MM.1S (cell line): ENCODE measurements at regions not wholly inside any gene's neighbourhood (a gene's known extent, or its start where the extent isn't known, plus 50 kb on each side); places are given as distances from the start of the nearest gene placed in this dataset.

Experiments used
- DNase-seq: peaks from one replicate; pipeline ENCODE4 v3.0.0-alpha.2; 2015
- H2AFZ ChIP-seq: fragments of 300-600 bp; sonication (generic); 2 replicates; pipeline ENCODE4 v1.6.0; 2016; ENCODE audit warnings: antibody characterized with exemption, low read length
- H3F3A ChIP-seq: fragments of 300-600 bp; sonication (generic); 2 replicates; pipeline ENCODE4 v1.6.1; 2016; ENCODE audit warnings: mild to moderate bottlenecking, antibody characterized with exemption, low read length, moderate library complexity, mixed read lengths; ENCODE audit not compliant: insufficient read depth
- H3K27ac ChIP-seq: fragments of 300-600 bp; sonication (generic); 2 replicates; pipeline ENCODE4 v1.5.1; 2016; ENCODE audit warnings: mild to moderate bottlenecking, low read length
- H3K27me3 ChIP-seq: fragments of 300-600 bp; sonication (generic); replicated peaks from 2 replicates; pipeline ENCODE4 v1.6.0; 2016; ENCODE audit warnings: low read length; ENCODE audit not compliant: insufficient read depth
- H3K36me3 ChIP-seq: fragments of 300-600 bp; sonication (generic); replicated peaks from 2 replicates; pipeline ENCODE4 v1.6.1; 2016; ENCODE audit warnings: mild to moderate bottlenecking, low read length, mixed read lengths; ENCODE audit not compliant: insufficient read depth
- H3K4me1 ChIP-seq: fragments of 300-600 bp; sonication (generic); 2 replicates; pipeline ENCODE4 v1.6.1; 2016; ENCODE audit warnings: low read length, mixed read lengths
- H3K4me2 ChIP-seq: fragments of 300-600 bp; sonication (generic); 2 replicates; pipeline ENCODE4 v1.6.0; 2016; ENCODE audit warnings: low read depth, low read length
- H3K4me3 ChIP-seq: fragments of 300-600 bp; sonication (generic); 2 replicates; pipeline ENCODE4 v1.5.1; 2016; ENCODE audit warnings: low read length, mixed read lengths
- H3K79me2 ChIP-seq: fragments of 300-600 bp; sonication (generic); 2 replicates; pipeline ENCODE4 v1.6.1; 2016; ENCODE audit warnings: mixed run types, low read length, mixed read lengths
- H3K9ac ChIP-seq: fragments of 300-600 bp; sonication (generic); 2 replicates; pipeline ENCODE4 v1.6.1; 2016; ENCODE audit warnings: low read length, mixed read lengths
- H3K9me2 ChIP-seq: fragments of 300-600 bp; sonication (generic); replicated peaks from 2 replicates; pipeline ENCODE4 v1.6.1; 2016; ENCODE audit warnings: mild to moderate bottlenecking, low read length, mixed read lengths; ENCODE audit not compliant: insufficient read depth
- H3K9me3 ChIP-seq: fragments of 300-600 bp; sonication (generic); replicated peaks from 2 replicates; pipeline ENCODE4 v1.6.1; 2016; ENCODE audit warnings: mild to moderate bottlenecking, low read length, mixed read lengths; ENCODE audit not compliant: insufficient read depth
- H4K20me1 ChIP-seq: fragments of 300-600 bp; sonication (generic); 2 replicates; pipeline ENCODE4 v1.6.1; 2016; ENCODE audit warnings: mild to moderate bottlenecking, low read length, moderate library complexity, mixed read lengths; ENCODE audit not compliant: insufficient read depth
- CTCF ChIP-seq: fragments of 300-600 bp; sonication (generic); IDR thresholded peaks from 2 replicates; pipeline ENCODE4 v1.5.1; 2016; ENCODE audit warnings: antibody characterized with exemption, low read length, mixed read lengths
- EZH2 ChIP-seq: fragments of 300-600 bp; sonication (generic); optimal IDR thresholded peaks from 2 replicates; pipeline ENCODE3; 2017; ENCODE audit warnings: low read depth, mild to moderate bottlenecking, antibody characterized with exemption, low read length, mixed read lengths
- EZH2phosphoT487 ChIP-seq: fragments of 300-600 bp; sonication (generic); IDR thresholded peaks from 2 replicates; pipeline ENCODE4 v1.6.1; 2018; ENCODE audit warnings: antibody characterized with exemption, low read length

GRCh38 chr1:193736507-193736906 lies 550.1 kb upstream of the B3GALT2 start:
- H3K27ac ChIP-seq = no peak overlapping the region
- no peaks in the 10 kb centered on the region for H3K9me2 ChIP-seq
- no peaks in the 10 kb centered on the region for H3K27me3 ChIP-seq
- no peaks in the 10 kb centered on the region for H3K4me1 ChIP-seq
- TF ChIP-seq EZH2 (no peak), EZH2phosphoT487 (no peak), CTCF (no peak)
- no peak for DNase-seq
- no peak overlapping the region for H3K9ac ChIP-seq
- no peak overlapping the region for H2AFZ ChIP-seq
- no peaks in the 10 kb centered on the region for H3F3A ChIP-seq
- H3K36me3 ChIP-seq = no peaks in the 10 kb centered on the region
- H3K79me2 ChIP-seq = no peaks in the 10 kb centered on the region
- H4K20me1 ChIP-seq = no peaks in the 10 kb centered on the region
- no peak overlapping the region for H3K4me2 ChIP-seq
- H3K4me3 ChIP-seq = no peak overlapping the region
- no peaks in the 10 kb centered on the region for H3K9me3 ChIP-seq

DNA sequence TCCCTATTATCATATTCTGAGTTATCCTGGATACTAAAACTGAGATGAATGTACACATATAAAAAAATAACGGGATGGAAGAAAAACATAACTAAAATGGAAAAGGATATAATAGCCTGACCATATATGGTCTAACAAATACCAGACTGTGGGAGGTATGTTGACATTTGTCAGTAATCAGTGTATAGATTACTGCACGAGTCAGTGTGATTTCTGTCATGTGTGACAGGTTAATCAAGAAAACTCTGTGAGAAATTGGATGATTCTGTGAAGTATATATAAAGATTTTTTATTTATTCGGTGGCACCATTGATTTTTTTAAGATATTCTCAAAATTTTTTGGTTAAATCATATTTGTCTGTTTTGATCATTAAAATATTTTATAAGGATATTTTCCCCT lies 547.3 kb upstream of the B3GALT2 start:
- no peaks in the 10 kb centered on the region for H3K9me2 ChIP-seq
- H3F3A ChIP-seq = no peaks in the 10 kb centered on the region
- H3K36me3 ChIP-seq = no peaks in the 10 kb centered on the region
- H3K4me1 ChIP-seq = no peaks in the 10 kb centered on the region
- H3K9ac ChIP-seq = no peak overlapping the region
- H3K4me3 ChIP-seq = no peak overlapping the region
- TF ChIP-seq EZH2 (no peak), EZH2phosphoT487 (no peak), CTCF (no peak)
- H3K9me3 ChIP-seq = no peaks in the 10 kb centered on the region
- H3K79me2 ChIP-seq = no peaks in the 10 kb centered on the region
- H4K20me1 ChIP-seq = no peaks in the 10 kb centered on the region
- DNase-seq = no peak
- no peak overlapping the region for H3K27ac ChIP-seq
- H3K4me2 ChIP-seq = no peak overlapping the region
- no peaks in the 10 kb centered on the region for H3K27me3 ChIP-seq
- no peak overlapping the region for H2AFZ ChIP-seq

DNA sequence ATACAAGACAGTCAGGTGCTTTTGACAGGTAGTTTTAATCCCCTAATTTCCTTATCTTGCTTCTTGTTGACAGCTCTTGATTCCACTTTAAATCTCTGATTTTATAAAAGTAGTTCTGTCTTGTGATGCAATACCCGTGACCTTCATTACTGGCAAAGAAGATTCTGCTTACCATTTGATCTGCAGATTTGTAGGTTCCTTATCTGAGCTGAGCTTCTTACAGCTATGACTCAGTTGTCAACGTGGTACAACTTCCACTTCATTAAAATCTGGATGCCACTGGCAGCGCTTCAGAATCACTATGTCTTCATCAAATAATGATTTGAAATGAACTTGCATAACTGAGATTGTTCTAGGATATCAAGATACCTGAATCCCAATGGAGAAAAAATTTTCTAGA lies 543.6 kb upstream of the B3GALT2 start:
- no peaks in the 10 kb centered on the region for H3F3A ChIP-seq
- no peak overlapping the region for H3K27ac ChIP-seq
- H2AFZ ChIP-seq = no peak overlapping the region
- H3K4me1 ChIP-seq = no peaks in the 10 kb centered on the region
- TF ChIP-seq EZH2phosphoT487 = no peak
- TF ChIP-seq CTCF = no peak
- TF ChIP-seq EZH2 = no peak
- no peak overlapping the region for H3K9ac ChIP-seq
- H3K79me2 ChIP-seq = no peaks in the 10 kb centered on the region
- H3K27me3 ChIP-seq = no peaks in the 10 kb centered on the region
- no peaks in the 10 kb centered on the region for H3K9me2 ChIP-seq
- no peak for DNase-seq
- no peaks in the 10 kb centered on the region for H3K36me3 ChIP-seq
- H3K9me3 ChIP-seq = no peaks in the 10 kb centered on the region
- H3K4me2 ChIP-seq = no peak overlapping the region
- no peak overlapping the region for H3K4me3 ChIP-seq
- no peaks in the 10 kb centered on the region for H4K20me1 ChIP-seq
